H1 (cell line): ENCODE measurements at regions not wholly inside any gene's neighbourhood (a gene's known extent, or its start where the extent isn't known, plus 50 kb on each side); places are given as distances from the start of the nearest gene placed in this dataset.

Experiments used
- CTBP2 ChIP-seq: IDR thresholded peaks from 2 replicates; pipeline ENCODE4 v1.7.0; 2011; ENCODE audit warnings: borderline replicate concordance, mild to moderate bottlenecking, moderate library complexity, mixed read lengths, low read length; ENCODE audit not compliant: insufficient read depth, insufficient read length
- HDAC2 ChIP-seq, 2 experiments: fragments of 300-600 bp in 1 of 2; sonication (generic) in 1 of 2; IDR thresholded peaks; 2 replicates each; pipeline ENCODE4 v1.6.1; 2011 to 2012; ENCODE audit warnings: low read depth in 2 of 2, low read length in 2 of 2, mild to moderate bottlenecking in 2 of 2, moderate library complexity in 2 of 2, borderline replicate concordance in 1 of 2, inconsistent platforms in 1 of 2
- NRF1 ChIP-seq: IDR thresholded peaks from 2 replicates; pipeline ENCODE4 v1.6.1; 2011; ENCODE audit warnings: mild to moderate bottlenecking, low read depth, low read length, improper control_type of control experiment
- POLR2A ChIP-seq, 2 experiments: IDR thresholded peaks; 1 replicate in 1 of 2; 2 replicates in 1 of 2; pipeline ENCODE4 v1.6.1; 2011; ENCODE audit warnings: low read depth in 2 of 2, low read length in 2 of 2, mild to moderate bottlenecking in 2 of 2; ENCODE audit errors: control extremely low read depth in 1 of 2
- SIRT6 ChIP-seq: IDR thresholded peaks from one replicate; pipeline ENCODE4 v1.7.1; 2012; ENCODE audit warnings: low read length, inconsistent platforms
- SP4 ChIP-seq: IDR thresholded peaks from 2 replicates; pipeline ENCODE4 v1.6.1; 2012; ENCODE audit warnings: low read length, inconsistent platforms

DNA sequence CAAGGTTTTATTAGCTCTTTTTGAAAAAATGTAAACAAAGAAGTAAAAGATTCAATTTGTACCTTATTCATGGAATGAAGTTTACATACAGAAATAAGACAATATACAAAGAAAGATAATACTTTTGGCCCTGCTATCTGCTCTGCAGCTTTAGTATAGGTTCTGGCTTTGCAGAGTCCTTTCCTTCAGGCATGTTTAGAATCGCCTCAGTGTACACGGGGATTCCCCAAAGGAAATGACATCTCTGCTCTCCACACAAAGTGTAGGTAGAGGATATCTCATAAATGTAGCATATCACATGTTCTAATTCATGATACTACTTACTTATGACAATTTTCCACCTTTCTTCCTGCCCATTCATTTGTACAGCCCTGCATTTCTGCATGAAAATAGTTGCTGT lies 222.6 kb upstream of the DPYD start (continued):
- TF ChIP-seq CTBP2 (no peak), SP4 (no peak), SIRT6 (no peak), HDAC2 (IDR thresholded peaks at IDR 0.05; ENCODE audit: borderline replicate concordance in 1 of 2, low read depth in 2 of 2, low read length in 2 of 2) (no peak), POLR2A (IDR thresholded peaks at IDR 0.05; ENCODE audit: control extremely low read depth in 1 of 2, low read depth in 2 of 2, low read length in 2 of 2) (no peak), NRF1 (no peak)
